ENCODE measurements at regions not wholly inside any gene's neighbourhood (a gene's known extent, or its start where the extent isn't known, plus 50 kb on each side); places are given as distances from the start of the nearest gene placed in this dataset.

- no peak for DNase-seq (ENCODE audit: low read depth)
Measured at GRCh38 chr6:149149653-149150052, 167.9 kb upstream of the TAB2 start.

GRCh38 chr6:149150301-149150700 lies 167.2 kb upstream of the TAB2 start:
- DNase-seq (ENCODE audit: low read depth): no peak

- no peak for DNase-seq (ENCODE audit: low read depth)
Measured at GRCh38 chr6:149150801-149151398, 166.6 kb upstream of the TAB2 start.

- DNase-seq (ENCODE audit: low read depth): no peak
Measured at GRCh38 chr6:149152521-149152920, 165.0 kb upstream of the TAB2 start.

- DNase-seq (ENCODE audit: low read depth): no peak
Measured at GRCh38 chr6:149153100-149153499, 164.4 kb upstream of the TAB2 start.

- DNase-seq (ENCODE audit: low read depth): no peak
Measured at GRCh38 chr6:149153693-149154092, 163.8 kb upstream of the TAB2 start.

GRCh38 chr6:149154261-149154821 lies 163.2 kb upstream of the TAB2 start:
- DNase-seq (ENCODE audit: low read depth): no peak

GRCh38 chr6:149157126-149157525 lies 160.4 kb upstream of the TAB2 start:
- no peak for DNase-seq (ENCODE audit: low read depth)

GRCh38 chr6:149158076-149158475 lies 159.4 kb upstream of the TAB2 start:
- no peak for DNase-seq (ENCODE audit: low read depth)

GRCh38 chr6:149160943-149161342 lies 156.6 kb upstream of the TAB2 start:
- DNase-seq (ENCODE audit: low read depth): no peak

- DNase-seq (ENCODE audit: low read depth): no peak
Measured at GRCh38 chr6:149162924-149163323, 154.6 kb upstream of the TAB2 start.

- DNase-seq (ENCODE audit: low read depth): no peak
Measured at GRCh38 chr6:149164199-149164750, 153.2 kb upstream of the TAB2 start.

GRCh38 chr6:149166336-149166735 lies 151.2 kb upstream of the TAB2 start:
- no peak for DNase-seq (ENCODE audit: low read depth)

- no peak for DNase-seq (ENCODE audit: low read depth)
Measured at GRCh38 chr6:149166747-149167146, 150.8 kb upstream of the TAB2 start.

GRCh38 chr6:149168968-149169367 lies 148.5 kb upstream of the TAB2 start:
- DNase-seq (ENCODE audit: low read depth): no peak

- no peak for DNase-seq (ENCODE audit: low read depth)
Measured at GRCh38 chr6:149169761-149170511, 147.6 kb upstream of the TAB2 start.

GRCh38 chr6:149170564-149171452 lies 146.7 kb upstream of the TAB2 start:
- no peak for DNase-seq (ENCODE audit: low read depth)

GRCh38 chr6:149173222-149173621 lies 144.3 kb upstream of the TAB2 start:
- DNase-seq (ENCODE audit: low read depth): no peak

GRCh38 chr6:149174962-149175361 lies 142.6 kb upstream of the TAB2 start:
- DNase-seq (ENCODE audit: low read depth): no peak

- no peak for DNase-seq (ENCODE audit: low read depth)
Measured at GRCh38 chr6:149176971-149177667, 140.4 kb upstream of the TAB2 start.

GRCh38 chr6:149179431-149179830 lies 138.1 kb upstream of the TAB2 start:
- DNase-seq (ENCODE audit: low read depth): no peak

- no peak for DNase-seq (ENCODE audit: low read depth)
Measured at GRCh38 chr6:149181304-149181703, 136.2 kb upstream of the TAB2 start.

All from stimulated activated CD8-positive, alpha-beta memory T cell treated with anti-CD3 and anti-CD28 coated beads, Interleukin-4, amount 100 ng/mL, for 24 hours (primary cell).